Karpas-422 (cell line): ENCODE measurements at regions not wholly inside any gene's neighbourhood (a gene's known extent, or its start where the extent isn't known, plus 50 kb on each side); places are given as distances from the start of the nearest gene placed in this dataset.

ENCODE experiments used
- DNase-seq: peaks from one replicate; pipeline ENCODE4 v3.0.0-alpha.2; 2015
- H2AFZ ChIP-seq: fragments of 200-600 bp; sonication (generic); 2 replicates; pipeline ENCODE4 v1.6.1; 2014; ENCODE audit warnings: antibody characterized with exemption, low read length, mixed read lengths
- H3K27ac ChIP-seq: fragments of 200-600 bp; sonication (generic); 2 replicates; pipeline ENCODE4 v1.5.1; 2014; ENCODE audit warnings: mild to moderate bottlenecking, low read length, moderate library complexity
- H3K27me3 ChIP-seq: fragments of 200-600 bp; sonication (generic); 2 replicates; pipeline ENCODE4 v1.6.1; 2014; ENCODE audit warnings: low read length, mixed read lengths
- H3K36me3 ChIP-seq: fragments of 200-600 bp; sonication (generic); 2 replicates; pipeline ENCODE4 v1.6.1; 2014; ENCODE audit warnings: low read length, mixed read lengths; ENCODE audit not compliant: insufficient read depth
- H3K4me1 ChIP-seq: fragments of 200-600 bp; sonication (generic); 2 replicates; pipeline ENCODE4 v1.6.1; 2014; ENCODE audit warnings: mild to moderate bottlenecking, low read length, mixed read lengths
- H3K4me2 ChIP-seq: fragments of 200-600 bp; sonication (generic); 2 replicates; pipeline ENCODE4 v1.6.1; 2014; ENCODE audit warnings: low read length, low read depth, mild to moderate bottlenecking; ENCODE audit not compliant: poor library complexity, severe bottlenecking
- H3K4me3 ChIP-seq: fragments of 200-600 bp; sonication (generic); 2 replicates; pipeline ENCODE4 v1.5.1; 2014; ENCODE audit warnings: mild to moderate bottlenecking, antibody characterized with exemption, low read length, mixed read lengths
- H3K79me2 ChIP-seq: fragments of 200-600 bp; sonication (generic); 2 replicates; pipeline ENCODE4 v1.6.1; 2014; ENCODE audit warnings: mild to moderate bottlenecking, low read length, mixed read lengths
- H3K9ac ChIP-seq: fragments of 200-600 bp; sonication (generic); 2 replicates; pipeline ENCODE4 v1.6.0; 2014; ENCODE audit warnings: low read length
- H3K9me2 ChIP-seq: fragments of 200-600 bp; sonication (generic), shearing (Covaris generic); replicated peaks from 2 replicates; pipeline ENCODE4 v1.6.0; 2014; ENCODE audit warnings: mild to moderate bottlenecking, low read length, moderate library complexity; ENCODE audit not compliant: insufficient read depth
- H3K9me3 ChIP-seq: fragments of 300-700, 200-600 bp; sonication (generic); 2 replicates; pipeline ENCODE4 v1.6.1; 2014; ENCODE audit warnings: low read length, mixed read lengths
- H4K20me1 ChIP-seq: fragments of 200-600 bp; sonication (generic); 2 replicates; pipeline ENCODE4 v1.6.1; 2014; ENCODE audit warnings: mild to moderate bottlenecking, antibody characterized with exemption, low read length, low read depth; ENCODE audit not compliant: insufficient read depth

DNA sequence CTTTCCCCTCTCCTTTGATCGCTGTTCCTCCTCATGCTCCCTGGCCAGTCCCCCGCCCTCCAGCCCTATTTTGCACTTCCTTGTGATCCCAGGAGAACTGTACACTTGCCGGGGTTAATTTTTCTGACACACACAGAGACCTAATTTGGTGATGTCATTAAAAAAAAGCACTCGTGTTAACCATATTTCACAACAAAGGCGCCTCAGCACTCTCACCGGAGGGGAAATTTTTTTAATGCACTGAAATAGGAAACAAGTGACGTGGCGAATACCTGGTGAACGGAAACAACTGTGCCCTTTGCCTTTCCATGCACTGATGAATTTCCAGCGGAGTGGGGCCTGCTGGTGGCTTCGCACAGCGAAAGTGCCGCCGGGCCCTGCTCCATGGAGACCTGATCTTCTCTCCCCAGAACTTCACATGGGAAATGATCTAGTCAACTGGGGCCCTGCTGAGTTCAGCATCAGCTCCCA is 53.9 kb upstream of the TAGAP start:
- Histone ChIP-seq H3K4me2 (peak overlapping the region; percentile 69), H3K36me3 (no peaks in the 10 kb centered on the region), H3K9ac (peak overlapping the region; percentile 25), H3K27me3 (no peaks in the 10 kb centered on the region), H2AFZ (peak overlapping the region; percentile 91), H4K20me1 (no peaks in the 10 kb centered on the region), H3K27ac (peak overlapping the region; percentile 84), H3K9me3 (no peaks in the 10 kb centered on the region), H3K9me2 (no peaks in the 10 kb centered on the region), H3K4me3 (peak overlapping the region; percentile 43), H3K4me1 (peaks cover 51% of the 10 kb centered on the region), H3K79me2 (no peaks in the 10 kb centered on the region)
- DNase-seq = no peak

DNA sequence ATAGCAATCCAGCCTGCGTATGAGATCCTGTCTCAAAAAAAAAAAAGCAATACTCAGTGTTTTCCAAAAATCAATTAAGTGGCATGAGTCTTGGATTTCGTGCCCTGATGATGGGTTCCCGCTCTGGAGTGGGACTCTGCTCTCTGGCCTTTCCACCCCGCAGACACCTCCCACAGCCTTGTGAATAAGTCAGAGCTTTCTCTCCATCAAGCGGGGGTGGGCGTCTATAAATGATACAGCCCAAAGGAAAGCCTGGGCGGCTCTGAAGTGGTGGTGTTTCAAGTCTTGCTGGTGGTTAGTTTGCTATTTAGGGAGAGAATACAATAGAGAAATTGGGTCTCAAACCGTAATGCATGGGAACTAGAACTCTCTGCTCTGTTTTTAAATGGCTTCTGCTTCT is 52.5 kb upstream of the TAGAP start:
- Histone ChIP-seq H3K9me2 (no peaks in the 10 kb centered on the region), H3K4me2 (peak overlapping the region; percentile 6)

DNA sequence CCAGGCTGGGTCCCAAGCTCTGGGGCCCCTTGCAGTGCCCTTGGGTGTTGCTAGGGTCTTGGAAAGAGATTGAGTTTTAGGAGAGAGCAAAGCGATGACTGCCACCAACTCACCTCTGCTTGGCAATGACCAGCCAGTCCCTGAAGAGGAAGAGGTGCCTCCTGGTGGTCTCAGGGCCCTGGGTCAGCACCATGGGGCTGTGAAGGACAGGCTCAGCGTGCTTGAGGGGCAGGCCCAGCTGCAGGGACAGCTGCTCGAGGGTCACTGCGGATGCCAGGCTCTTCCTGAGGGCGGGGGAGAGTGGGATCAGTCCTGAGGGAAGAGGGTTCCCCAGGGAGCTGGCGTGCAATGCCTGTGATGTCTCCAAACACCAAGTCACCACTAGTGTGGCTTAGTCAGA is 50.8 kb upstream of the TAGAP start:
- H2AFZ ChIP-seq = no peak overlapping the region
- no peaks in the 10 kb centered on the region for H3K36me3 ChIP-seq
- no peaks in the 10 kb centered on the region for H3K79me2 ChIP-seq
- H3K9me2 ChIP-seq = no peaks in the 10 kb centered on the region
- no peaks in the 10 kb centered on the region for H3K27me3 ChIP-seq
- no peak for DNase-seq
- no peak overlapping the region for H3K4me2 ChIP-seq
- peaks cover 42% of the 10 kb centered on the region for H3K4me1 ChIP-seq
- H4K20me1 ChIP-seq = no peaks in the 10 kb centered on the region
- H3K4me3 ChIP-seq = no peak overlapping the region
- no peak overlapping the region for H3K9ac ChIP-seq
- H3K27ac ChIP-seq = no peak overlapping the region
- H3K9me3 ChIP-seq = no peaks in the 10 kb centered on the region

More for the DNA sequence above, 52.5 kb upstream of the TAGAP start:
- Histone ChIP-seq H3K27ac (no peak overlapping the region), H3K36me3 (no peaks in the 10 kb centered on the region), H3K27me3 (no peaks in the 10 kb centered on the region), H3K9ac (no peak overlapping the region), H3K4me1 (peaks cover 42% of the 10 kb centered on the region), H2AFZ (no peak overlapping the region), H4K20me1 (no peaks in the 10 kb centered on the region), H3K4me3 (no peak overlapping the region), H3K79me2 (no peaks in the 10 kb centered on the region), H3K9me3 (no peaks in the 10 kb centered on the region)
- no peak for DNase-seq

- DNase-seq = peak; percentile 56
- Histone ChIP-seq H4K20me1 (no peaks in the 10 kb centered on the region), H3K9me3 (no peaks in the 10 kb centered on the region), H3K27me3 (no peaks in the 10 kb centered on the region), H3K4me2 (peak overlapping the region; percentile 48), H3K36me3 (no peaks in the 10 kb centered on the region), H3K27ac (no peak overlapping the region), H3K9ac (peak overlapping the region; percentile 17), H3K79me2 (no peaks in the 10 kb centered on the region), H3K4me1 (peaks cover 42% of the 10 kb centered on the region), H2AFZ (no peak overlapping the region; the same call in 1 of the 2 replicates), H3K4me3 (no peak overlapping the region), H3K9me2 (no peaks in the 10 kb centered on the region)
These were observed 49.9 kb upstream of the TAGAP start for GRCh38 chr6:159094444-159095252.
